ENCODE measurements at regions not wholly inside any gene's neighbourhood (a gene's known extent, or its start where the extent isn't known, plus 50 kb on each side); places are given as distances from the start of the nearest gene placed in this dataset.

- TF ChIP-seq RBBP5 (IDR thresholded peaks at IDR 0.05; ENCODE audit: borderline replicate concordance, low read depth, low read length): no peak
Measured at GRCh38 chr18:37698508-37699040, 133.0 kb upstream of the CELF4 start (continued).

Data from H1 (cell line).